Stimulated activated CD4-positive, alpha-beta T cell treated with anti-CD3 and anti-CD28 coated beads, TNF-alpha, amount 100 ng/mL, for 4 hours (primary cell): ENCODE measurements at regions not wholly inside any gene's neighbourhood (a gene's known extent, or its start where the extent isn't known, plus 50 kb on each side); places are given as distances from the start of the nearest gene placed in this dataset.

Experiments
- DNase-seq, 3 experiments: peaks; one replicate each; pipeline ENCODE4 v3.0.0-alpha.2; 2020; ENCODE audit warnings: low read depth in 3 of 3

- DNase-seq, result no peak
Observed at GRCh38 chr3:175865724-175866123, 1006.6 kb downstream of the NAALADL2 start.

- no peak for DNase-seq
Observed at GRCh38 chr3:175861916-175862315, 1002.8 kb downstream of the NAALADL2 start.
